Natural killer cell (primary cell): ENCODE measurements at regions not wholly inside any gene's neighbourhood (a gene's known extent, or its start where the extent isn't known, plus 50 kb on each side); places are given as distances from the start of the nearest gene placed in this dataset.

Experiments used
- ATAC-seq, 3 donors: fragments of 150-1000 bp in 2 of 3; fragments of 200-7000 bp in 1 of 3; cut with Tn5 transposase; 1 replicate in 1 of 3; 2 replicates in 2 of 3; pipeline ENCODE4 v1.10.0; 2021; ENCODE audit warnings: mild to moderate bottlenecking in 2 of 3, moderate library complexity in 2 of 3
- DNase-seq, 2 donors: peaks; one replicate each; pipeline versions ENCODE4 v3.0.0 to v3.0.0-alpha.2; 2013 to 2021; ENCODE audit warnings: mixed read lengths in 1 of 2
- H3K27ac ChIP-seq: one replicate; pipeline ENCODE4 v1.5.1; 2013; ENCODE audit warnings: mild to moderate bottlenecking, low read length
- H3K27me3 ChIP-seq: one replicate; pipeline ENCODE4 v1.6.1; 2013; ENCODE audit warnings: low read length; ENCODE audit not compliant: control insufficient read depth, insufficient read depth
- H3K36me3 ChIP-seq: one replicate; pipeline ENCODE4 v1.6.1; 2013; ENCODE audit warnings: low read length; ENCODE audit not compliant: control insufficient read depth, insufficient read depth
- H3K4me1 ChIP-seq: one replicate; pipeline ENCODE4 v1.6.1; 2013; ENCODE audit warnings: low read length; ENCODE audit not compliant: control insufficient read depth, insufficient read depth
- H3K4me3 ChIP-seq: one replicate; pipeline ENCODE4 v1.5.1; 2013; ENCODE audit warnings: low read length
- H3K9me3 ChIP-seq: one replicate; pipeline ENCODE4 v1.6.1; 2013; ENCODE audit warnings: low read length; ENCODE audit not compliant: control insufficient read depth, insufficient read depth
- H3K27ac Mint-ChIP-seq, 2 donors: one replicate each; pipeline ENCODE4 v1.8.0; 2022; ENCODE audit warnings: mild to moderate bottlenecking in 2 of 2, mixed read lengths in 2 of 2, moderate library complexity in 1 of 2
- H3K27me3 Mint-ChIP-seq, 2 donors: one replicate each; pipeline ENCODE4 v1.8.0; 2022; ENCODE audit warnings: low read depth in 2 of 2, mixed read lengths in 2 of 2
- H3K36me3 Mint-ChIP-seq: one replicate; pipeline ENCODE4 v1.8.0; 2022; ENCODE audit warnings: mixed read lengths
- H3K4me1 Mint-ChIP-seq, 2 donors: one replicate each; pipeline ENCODE4 v1.8.0; 2022; ENCODE audit warnings: mixed read lengths in 2 of 2
- H3K4me3 Mint-ChIP-seq: one replicate; pipeline ENCODE4 v1.8.0; 2022; ENCODE audit warnings: mild to moderate bottlenecking, moderate library complexity, mixed read lengths
- H3K9me3 Mint-ChIP-seq, 2 donors: one replicate each; pipeline ENCODE4 v1.8.0; 2022; ENCODE audit warnings: mixed read lengths in 2 of 2
- WGBS: methylation state at CpG from one replicate; pipeline ENCODE4 v1.1.7; 2013; ENCODE audit warnings: missing lambda C conversion rate; ENCODE audit not compliant: insufficient coverage; 5-methylcytosine and 5-hydroxymethylcytosine counted together
- intact Hi-C: fragments of 100-400 bp; cut with micrococcal nuclease; formaldehyde crosslinking; loops from one replicate; pipeline ENCODE4 v1.14.2; 2022
- TF ChIP-seq, protein P1 (sequence below): fragments of 200-600 bp; IDR thresholded peaks from one replicate; pipeline ENCODE4 v1.8.0; 2022; ENCODE audit warnings: antibody characterized with exemption

DNA sequence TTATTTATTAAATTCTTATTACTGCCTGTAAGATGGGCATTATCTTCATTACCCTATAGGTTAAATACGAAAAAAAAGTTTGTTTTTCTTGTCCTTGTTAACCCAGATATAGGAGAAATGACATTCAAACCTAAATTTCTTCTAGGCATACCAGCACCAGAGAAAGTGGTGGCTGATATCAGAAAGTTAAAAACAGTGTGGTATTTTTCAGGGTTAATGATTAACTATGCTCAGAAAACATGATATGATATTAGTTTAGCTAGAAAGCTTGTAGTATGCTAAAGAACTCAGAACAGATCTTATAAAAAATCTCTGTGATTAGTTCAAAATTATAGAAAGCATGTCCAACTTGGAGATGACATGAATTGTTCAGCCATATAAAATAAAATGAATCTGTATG lies 630.5 kb upstream of the EPHA6 start:
- H3K4me3 Mint-ChIP-seq: no peak overlapping the region

DNA sequence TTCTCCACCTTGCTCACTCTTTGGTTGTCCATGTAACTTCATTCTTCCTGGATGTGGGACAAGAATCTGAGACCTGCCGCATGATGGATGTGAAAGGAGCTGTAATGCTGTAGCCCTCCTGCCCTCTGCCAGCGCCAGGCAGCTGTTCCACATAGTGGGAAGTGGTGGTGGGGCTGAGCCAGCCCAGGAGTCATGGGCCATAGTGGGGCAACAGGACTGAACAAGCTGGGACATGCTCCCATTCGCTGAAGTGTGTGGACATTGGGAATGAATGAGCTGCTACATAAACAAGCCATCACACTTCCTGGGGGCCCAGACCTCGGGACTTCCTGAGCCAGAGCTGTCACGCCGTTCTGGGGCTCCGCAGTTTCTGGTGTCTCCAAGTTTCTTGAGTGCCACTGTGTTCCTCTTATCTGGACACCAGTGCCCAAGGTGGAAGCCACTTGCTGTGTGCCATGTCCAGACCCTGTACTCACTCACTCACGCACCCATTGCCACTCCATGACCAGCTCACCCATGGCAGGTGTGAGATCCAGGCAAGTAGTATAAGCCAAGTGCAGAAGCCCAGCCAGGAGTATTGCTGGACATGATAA lies 624.3 kb upstream of the EPHA6 start:
- H3K27me3 ChIP-seq: no peaks in the 10 kb centered on the region
- no peaks in the 10 kb centered on the region for H3K27me3 Mint-ChIP-seq
- H3K27ac Mint-ChIP-seq: no peak overlapping the region

More for the DNA sequence above, 630.5 kb upstream of the EPHA6 start:
- Histone ChIP-seq H3K4me3 (no peak overlapping the region), H3K36me3 (no peaks in the 10 kb centered on the region), H3K4me1 (no peaks in the 10 kb centered on the region), H3K27me3 (no peaks in the 10 kb centered on the region), H3K9me3 (no peaks in the 10 kb centered on the region), H3K27ac (no peak overlapping the region)
- WGBS: no CpG with 5 or more reads among the region's 1 CpG
- no peak overlapping the region for H3K27ac Mint-ChIP-seq
- peaks cover 6 to 21% of the 10 kb centered on the region in 2 donors for H3K9me3 Mint-ChIP-seq
- no peaks in the 10 kb centered on the region for H3K4me1 Mint-ChIP-seq
- DNase-seq (no peak), ATAC-seq (no peak)
- intact Hi-C loops: no loop called here
- no peaks in the 10 kb centered on the region for H3K27me3 Mint-ChIP-seq
- TF ChIP-seq, protein P1, sequence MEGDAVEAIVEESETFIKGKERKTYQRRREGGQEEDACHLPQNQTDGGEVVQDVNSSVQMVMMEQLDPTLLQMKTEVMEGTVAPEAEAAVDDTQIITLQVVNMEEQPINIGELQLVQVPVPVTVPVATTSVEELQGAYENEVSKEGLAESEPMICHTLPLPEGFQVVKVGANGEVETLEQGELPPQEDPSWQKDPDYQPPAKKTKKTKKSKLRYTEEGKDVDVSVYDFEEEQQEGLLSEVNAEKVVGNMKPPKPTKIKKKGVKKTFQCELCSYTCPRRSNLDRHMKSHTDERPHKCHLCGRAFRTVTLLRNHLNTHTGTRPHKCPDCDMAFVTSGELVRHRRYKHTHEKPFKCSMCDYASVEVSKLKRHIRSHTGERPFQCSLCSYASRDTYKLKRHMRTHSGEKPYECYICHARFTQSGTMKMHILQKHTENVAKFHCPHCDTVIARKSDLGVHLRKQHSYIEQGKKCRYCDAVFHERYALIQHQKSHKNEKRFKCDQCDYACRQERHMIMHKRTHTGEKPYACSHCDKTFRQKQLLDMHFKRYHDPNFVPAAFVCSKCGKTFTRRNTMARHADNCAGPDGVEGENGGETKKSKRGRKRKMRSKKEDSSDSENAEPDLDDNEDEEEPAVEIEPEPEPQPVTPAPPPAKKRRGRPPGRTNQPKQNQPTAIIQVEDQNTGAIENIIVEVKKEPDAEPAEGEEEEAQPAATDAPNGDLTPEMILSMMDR: no peak
- H3K36me3 Mint-ChIP-seq: no peaks in the 10 kb centered on the region

GRCh38 chr3:96192966-96193550 lies 621.3 kb upstream of the EPHA6 start:
- H3K36me3 ChIP-seq: no peaks in the 10 kb centered on the region
- H3K4me1 ChIP-seq: no peaks in the 10 kb centered on the region
- no peak overlapping the region for H3K27ac Mint-ChIP-seq
- no peak overlapping the region for H3K4me3 Mint-ChIP-seq
- no peak for ATAC-seq
- H3K4me3 ChIP-seq: no peak overlapping the region
- H3K4me1 Mint-ChIP-seq: no peaks in the 10 kb centered on the region
- H3K27me3 ChIP-seq: no peaks in the 10 kb centered on the region
- no peak overlapping the region for H3K27ac ChIP-seq
- no peaks in the 10 kb centered on the region for H3K36me3 Mint-ChIP-seq
- WGBS: 68% methylated on average over 3 of the region's 4 CpGs
- DNase-seq: no peak
- intact Hi-C loops: no loop called here
- H3K9me3 ChIP-seq: peaks cover 6% of the 10 kb centered on the region
- TF ChIP-seq, protein P1: no peak
- H3K27me3 Mint-ChIP-seq: no peaks in the 10 kb centered on the region
- H3K9me3 Mint-ChIP-seq: peaks cover 8 to 11% of the 10 kb centered on the region in 2 donors

More for the DNA sequence above, 624.3 kb upstream of the EPHA6 start:
- no peak for DNase-seq
- no peak for ATAC-seq
- TF ChIP-seq, protein P1: no peak
- intact Hi-C loops: no loop called here
- Histone ChIP-seq H3K9me3 (peaks cover 6% of the 10 kb centered on the region), H3K27ac (no peak overlapping the region), H3K36me3 (no peaks in the 10 kb centered on the region), H3K4me3 (no peak overlapping the region), H3K4me1 (no peaks in the 10 kb centered on the region)
- WGBS: 86% methylated on average over 8 of the region's 8 CpGs
- Mint-ChIP-seq H3K4me3 (no peak overlapping the region), H3K4me1 (no peaks in the 10 kb centered on the region), H3K9me3 (peaks cover 6 to 20% of the 10 kb centered on the region in 2 donors), H3K36me3 (no peaks in the 10 kb centered on the region)

- Histone ChIP-seq H3K27ac (no peak overlapping the region), H3K9me3 (peaks cover 18% of the 10 kb centered on the region), H3K4me3 (no peak overlapping the region), H3K4me1 (no peaks in the 10 kb centered on the region), H3K27me3 (no peaks in the 10 kb centered on the region), H3K36me3 (no peaks in the 10 kb centered on the region)
- Mint-ChIP-seq H3K9me3 (peaks cover 12 to 33% of the 10 kb centered on the region in 2 donors), H3K27me3 (no peaks in the 10 kb centered on the region), H3K36me3 (no peaks in the 10 kb centered on the region), H3K4me3 (no peak overlapping the region), H3K27ac (no peak overlapping the region), H3K4me1 (no peaks in the 10 kb centered on the region)
- TF ChIP-seq, protein P1: no peak
- WGBS: 71% methylated on average over 1 of the region's 1 CpG
- ATAC-seq (no peak), DNase-seq (no peak)
- intact Hi-C loops: no loop called here
These were observed 613.5 kb upstream of the EPHA6 start for GRCh38 chr3:96200897-96201296.
